ENCODE measurements at regions not wholly inside any gene's neighbourhood (a gene's known extent, or its start where the extent isn't known, plus 50 kb on each side); places are given as distances from the start of the nearest gene placed in this dataset.

- Mint-ChIP-seq H3K36me3 (ENCODE audit: unreplicated experiment) (peaks cover 7% of the 10 kb centered on the region), H3K4me1 (ENCODE audit: low read depth, unreplicated experiment) (no peaks in the 10 kb centered on the region), H3K27me3 (ENCODE audit: unreplicated experiment) (no peaks in the 10 kb centered on the region), H3K4me3 (ENCODE audit: unreplicated experiment) (no peak overlapping the region), H3K27ac (ENCODE audit: unreplicated experiment) (no peak overlapping the region), H3K9me3 (ENCODE audit: unreplicated experiment) (peaks cover 2% of the 10 kb centered on the region)
- no peak for TF ChIP-seq CTCF (IDR thresholded peaks at IDR 0.05; ENCODE audit: partially characterized antibody, unreplicated experiment)
- no peak for DNase-seq
Observed at GRCh38 chr3:107297597-107297996, 79.6 kb upstream of the CCDC54 start.

DNA sequence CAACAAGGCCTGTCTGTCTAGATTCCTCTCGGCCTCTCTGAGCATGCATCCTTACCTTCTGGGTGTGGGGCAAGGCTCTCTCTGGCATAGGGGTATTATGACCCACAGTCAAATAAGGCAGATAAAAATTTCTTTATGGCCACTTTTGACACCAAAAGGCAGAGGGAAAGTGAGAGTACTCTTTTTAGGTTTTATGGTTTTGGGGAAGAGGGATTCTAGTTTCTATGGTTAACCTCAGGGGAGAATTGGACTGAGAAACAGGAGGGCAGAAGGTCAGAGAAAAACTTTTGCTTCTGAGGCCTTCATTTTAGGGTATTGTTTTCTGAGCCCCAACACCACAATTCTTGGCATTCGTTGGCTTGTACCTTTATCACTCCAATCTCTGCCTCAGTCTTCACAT lies 70.0 kb upstream of the CCDC54 start:
- Mint-ChIP-seq H3K4me3 (ENCODE audit: unreplicated experiment) (no peak overlapping the region), H3K27ac (ENCODE audit: unreplicated experiment) (no peak overlapping the region), H3K27me3 (ENCODE audit: unreplicated experiment) (no peaks in the 10 kb centered on the region), H3K36me3 (ENCODE audit: unreplicated experiment) (no peaks in the 10 kb centered on the region), H3K4me1 (ENCODE audit: low read depth, unreplicated experiment) (peaks cover 29% of the 10 kb centered on the region), H3K9me3 (ENCODE audit: unreplicated experiment) (peaks cover 9% of the 10 kb centered on the region)
- TF ChIP-seq CTCF (IDR thresholded peaks at IDR 0.05; ENCODE audit: partially characterized antibody, unreplicated experiment), result no peak
- DNase-seq, result no peak

- Mint-ChIP-seq H3K27me3 (ENCODE audit: unreplicated experiment) (no peaks in the 10 kb centered on the region), H3K4me3 (ENCODE audit: unreplicated experiment) (peak overlapping the region; percentile 40), H3K36me3 (ENCODE audit: unreplicated experiment) (no peaks in the 10 kb centered on the region), H3K27ac (ENCODE audit: unreplicated experiment) (no peak overlapping the region), H3K4me1 (ENCODE audit: low read depth, unreplicated experiment) (peaks cover 29% of the 10 kb centered on the region), H3K9me3 (ENCODE audit: unreplicated experiment) (peaks cover 9% of the 10 kb centered on the region)
- no peak for TF ChIP-seq CTCF (IDR thresholded peaks at IDR 0.05; ENCODE audit: partially characterized antibody, unreplicated experiment)
- DNase-seq, result no peak
Observed at GRCh38 chr3:107308716-107309115, 68.5 kb upstream of the CCDC54 start.

GRCh38 chr3:107309312-107309711 lies 67.9 kb upstream of the CCDC54 start:
- peaks cover 9% of the 10 kb centered on the region for H3K9me3 Mint-ChIP-seq (ENCODE audit: unreplicated experiment)
- peak overlapping the region; percentile 31 for H3K4me3 Mint-ChIP-seq (ENCODE audit: unreplicated experiment)
- DNase-seq, result no peak
- no peak overlapping the region for H3K27ac Mint-ChIP-seq (ENCODE audit: unreplicated experiment)
- no peak for TF ChIP-seq CTCF (IDR thresholded peaks at IDR 0.05; ENCODE audit: partially characterized antibody, unreplicated experiment)
- H3K36me3 Mint-ChIP-seq (ENCODE audit: unreplicated experiment), result no peaks in the 10 kb centered on the region
- no peaks in the 10 kb centered on the region for H3K27me3 Mint-ChIP-seq (ENCODE audit: unreplicated experiment)
- H3K4me1 Mint-ChIP-seq (ENCODE audit: low read depth, unreplicated experiment), result peaks cover 29% of the 10 kb centered on the region

DNA sequence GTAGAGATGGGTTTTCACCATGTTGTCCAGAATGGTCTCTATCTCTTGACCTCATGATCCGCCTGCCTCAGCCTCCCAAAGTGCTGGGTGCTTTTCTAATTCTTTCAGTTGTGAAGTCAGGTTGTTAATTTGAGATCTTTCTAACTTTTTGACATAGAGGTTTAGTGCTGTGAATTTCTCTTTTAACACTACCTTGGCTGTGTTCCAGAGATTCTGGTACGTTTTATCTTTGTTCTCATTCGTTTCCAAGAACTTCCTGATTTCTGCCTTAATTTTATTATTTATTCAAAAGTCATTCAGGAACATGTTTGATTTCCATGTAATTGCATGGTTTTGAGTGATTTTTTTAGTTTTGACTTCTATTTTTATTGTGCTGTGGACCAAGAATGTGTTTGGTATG lies 63.5 kb upstream of the CCDC54 start:
- H3K27me3 Mint-ChIP-seq (ENCODE audit: unreplicated experiment), result no peaks in the 10 kb centered on the region
- TF ChIP-seq CTCF (IDR thresholded peaks at IDR 0.05; ENCODE audit: partially characterized antibody, unreplicated experiment), result no peak
- peaks cover 19% of the 10 kb centered on the region for H3K4me1 Mint-ChIP-seq (ENCODE audit: low read depth, unreplicated experiment)
- H3K9me3 Mint-ChIP-seq (ENCODE audit: unreplicated experiment), result peaks cover 9% of the 10 kb centered on the region
- H3K27ac Mint-ChIP-seq (ENCODE audit: unreplicated experiment), result no peak overlapping the region
- DNase-seq, result no peak
- H3K36me3 Mint-ChIP-seq (ENCODE audit: unreplicated experiment), result no peaks in the 10 kb centered on the region
- H3K4me3 Mint-ChIP-seq (ENCODE audit: unreplicated experiment), result no peak overlapping the region

All from glutamatergic neuron (in vitro differentiated cells).